GM18505 (cell line): ENCODE measurements at regions not wholly inside any gene's neighbourhood (a gene's known extent, or its start where the extent isn't known, plus 50 kb on each side); places are given as distances from the start of the nearest gene placed in this dataset.
"Not testable (repeated sequence)": the region's sequence is repeated elsewhere in the genome, so short reads cannot be mapped to it uniquely, and the experiment has no call there.

Experiments
- ATAC-seq: cut with Tn5 transposase; IDR thresholded peaks from one replicate; pipeline ENCODE4 v1.9.1; 2021; ENCODE audit not compliant: unreplicated experiment
- POLR2A ChIP-seq: IDR thresholded peaks from 4 replicates; pipeline ENCODE4 v1.6.1; 2011; ENCODE audit warnings: borderline replicate concordance; ENCODE audit not compliant: insufficient read depth, insufficient read length; ENCODE audit errors: extremely low read depth

DNA sequence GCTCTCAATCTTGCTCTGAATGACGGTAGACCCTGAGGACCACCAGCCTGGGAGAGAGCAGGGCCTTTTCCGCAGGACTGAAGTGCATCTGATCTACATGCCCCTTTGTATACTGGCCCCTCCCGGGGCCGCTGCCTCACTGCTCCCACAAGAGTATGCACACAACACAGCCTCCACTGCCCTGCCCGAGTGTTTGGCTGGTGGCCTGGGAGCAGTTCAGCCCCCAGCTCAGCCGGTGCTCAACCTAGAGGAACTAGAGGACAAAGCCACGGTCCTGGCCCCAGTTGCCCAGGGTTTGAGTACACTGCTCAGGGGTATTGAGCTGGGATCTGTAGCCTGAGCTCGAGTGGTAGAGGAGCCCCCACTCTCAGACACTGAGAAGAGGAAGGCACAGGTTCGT is 118.9 kb upstream of the CAB39 start:
- no peak for ATAC-seq
- no peak for TF ChIP-seq POLR2A

DNA sequence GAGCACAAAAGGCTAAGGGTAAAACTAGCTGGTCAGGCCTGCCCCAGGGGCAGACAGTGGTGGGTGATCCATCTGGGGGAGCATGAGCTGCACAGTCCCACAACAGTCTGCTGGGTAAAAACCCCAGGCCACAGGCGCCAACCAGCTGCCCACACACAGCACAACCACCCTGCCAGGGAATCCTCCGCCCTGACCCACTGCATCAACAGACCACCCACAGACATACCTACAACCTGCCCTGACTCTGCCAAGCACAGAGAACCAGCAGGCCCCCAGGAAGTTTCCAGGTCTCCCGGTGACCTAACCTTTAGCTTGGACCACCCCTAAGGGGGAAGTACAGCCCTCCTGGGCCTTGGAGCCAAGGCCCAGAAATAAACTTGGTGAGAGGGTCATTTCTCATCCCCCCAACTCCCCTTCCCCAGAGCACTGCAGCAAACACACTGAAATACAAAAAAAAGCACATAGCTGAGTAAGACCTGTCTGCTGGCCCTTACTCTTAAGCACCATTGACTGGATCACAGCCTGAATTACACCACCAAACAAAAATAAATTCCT is 118.3 kb upstream of the CAB39 start:
- no peak for TF ChIP-seq POLR2A
- ATAC-seq: no peak

DNA sequence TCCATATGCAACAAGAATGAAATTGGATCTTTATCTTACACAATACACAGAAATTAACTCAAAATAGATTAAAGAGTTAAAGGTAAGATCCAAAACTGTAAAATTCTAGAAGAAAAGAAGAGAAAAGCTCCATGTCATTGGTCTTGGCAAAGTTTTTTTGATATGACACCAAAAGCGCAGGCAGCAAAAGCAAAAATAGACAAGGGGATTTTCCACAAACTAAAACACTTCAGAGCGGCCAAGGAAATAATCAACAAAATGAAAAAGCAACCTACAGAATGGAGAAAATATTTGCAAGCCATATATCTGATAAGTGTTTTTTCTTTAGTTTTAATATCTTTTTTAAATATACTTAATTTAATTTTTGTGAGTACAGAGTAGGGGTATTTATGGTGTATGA is 112.8 kb upstream of the CAB39 start:
- no peak for TF ChIP-seq POLR2A
- no peak for ATAC-seq

DNA sequence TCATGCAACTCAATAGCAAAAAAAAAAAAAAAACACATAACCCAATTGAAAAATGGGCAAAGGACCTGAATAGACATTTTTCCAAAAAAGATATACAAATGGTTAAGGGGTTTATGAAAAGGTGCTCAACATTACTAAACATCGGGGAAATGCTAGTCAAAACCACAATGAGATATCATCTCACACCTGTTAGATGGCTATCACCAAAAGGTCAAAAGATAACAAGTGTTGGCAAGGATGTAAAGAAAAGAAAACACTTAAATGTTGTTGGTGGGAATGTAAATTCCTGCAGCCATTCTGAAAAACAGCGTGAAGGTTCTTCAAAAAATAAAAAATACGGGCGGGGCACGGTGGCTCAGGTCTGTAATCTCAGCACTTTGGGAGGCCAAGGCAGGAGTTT is 112.4 kb upstream of the CAB39 start:
- no peak for ATAC-seq
- TF ChIP-seq POLR2A: no peak

DNA sequence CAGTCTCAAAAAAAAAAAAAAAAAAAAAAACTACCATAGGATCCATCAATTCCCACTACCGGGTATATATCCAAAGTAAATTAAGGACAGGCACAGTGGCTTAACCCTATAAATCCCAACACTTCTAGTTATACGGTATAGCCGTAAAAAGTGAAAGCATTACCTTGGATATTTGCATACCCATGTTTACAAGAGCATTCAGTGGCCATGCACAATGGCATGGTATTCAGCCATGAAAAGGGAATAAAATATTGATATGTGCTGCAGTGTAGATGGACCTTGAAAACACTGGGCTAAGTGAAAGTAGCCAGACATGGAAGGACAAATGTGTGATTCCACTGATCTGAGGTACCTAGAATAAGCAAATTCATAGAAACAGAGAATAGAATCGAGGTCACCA is 111.8 kb upstream of the CAB39 start:
- ATAC-seq: no peak
- TF ChIP-seq POLR2A: no peak

DNA sequence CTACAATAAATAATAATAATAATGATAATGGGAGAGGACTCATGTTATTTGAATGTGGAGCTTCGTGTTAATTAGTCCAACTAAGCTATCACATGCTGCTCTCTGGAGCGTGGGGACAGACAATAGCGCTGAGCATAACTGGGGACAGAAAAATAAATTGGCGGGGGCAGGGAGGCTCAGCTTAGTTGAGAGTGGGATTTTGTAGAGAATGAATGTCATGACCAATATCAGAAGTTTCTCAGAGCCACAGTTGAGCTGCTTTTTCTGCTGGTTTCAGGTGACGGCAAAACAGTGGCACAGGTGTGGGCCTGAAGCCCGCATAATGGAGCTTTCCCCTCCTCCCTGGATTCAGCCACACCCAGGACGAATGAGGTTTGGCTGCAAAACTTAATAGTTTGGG is 111.1 kb upstream of the CAB39 start:
- ATAC-seq: peak; percentile 58
- peak; percentile 47 for TF ChIP-seq POLR2A

DNA sequence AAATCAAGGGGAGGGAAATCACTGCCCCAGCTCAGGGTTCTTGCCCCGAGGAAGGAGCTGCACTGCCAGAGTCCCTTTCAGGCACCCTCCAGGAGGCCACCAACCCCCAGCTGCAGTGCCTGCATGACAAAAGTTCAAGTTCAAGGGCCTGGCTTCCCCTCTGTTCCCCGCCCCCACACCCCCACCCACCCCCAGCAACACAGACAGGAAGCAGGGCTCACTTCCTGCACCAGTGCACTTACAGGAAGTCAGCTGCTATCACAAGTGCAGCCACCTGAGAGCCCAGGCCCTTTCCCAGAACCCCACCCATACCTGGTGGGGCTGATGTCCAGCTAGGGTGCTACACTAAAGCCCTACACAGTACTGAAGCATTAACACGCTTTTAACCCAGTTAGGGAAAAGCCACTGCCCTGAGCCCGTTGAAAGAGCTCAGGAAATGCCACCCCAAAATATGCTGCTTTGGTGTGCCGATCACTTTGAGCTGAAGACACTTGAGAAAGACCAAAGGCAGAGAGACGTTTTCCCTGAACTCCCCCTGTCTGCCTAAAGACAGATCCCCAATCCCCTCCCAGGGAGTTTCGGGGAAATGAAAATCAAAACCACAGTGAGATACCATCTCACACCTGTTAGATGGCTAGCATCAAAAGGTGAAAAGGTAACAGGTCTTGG is 109.9 kb upstream of the CAB39 start:
- peak; percentile 54 for ATAC-seq
- TF ChIP-seq POLR2A: peak; percentile 68

DNA sequence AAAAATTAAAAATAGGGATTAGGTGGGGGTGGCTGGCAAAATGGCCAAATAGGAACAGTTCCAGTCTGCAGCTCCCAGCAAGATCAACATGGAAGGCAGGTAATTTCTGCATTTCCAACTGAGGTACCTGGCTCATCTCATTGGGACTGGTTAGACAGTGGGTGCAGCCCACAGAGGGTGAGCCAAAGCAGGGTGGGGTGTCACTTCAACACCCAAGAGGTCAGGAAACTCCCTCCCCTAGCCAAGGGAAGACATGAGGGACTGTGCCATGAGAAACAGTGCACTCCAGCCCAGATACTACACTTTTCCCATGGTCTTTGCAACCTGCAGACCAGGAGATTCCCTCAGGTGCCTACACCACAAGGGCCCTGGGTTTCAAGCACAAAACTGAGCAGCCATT is 109.3 kb upstream of the CAB39 start:
- ATAC-seq: not testable (repeated sequence)

DNA sequence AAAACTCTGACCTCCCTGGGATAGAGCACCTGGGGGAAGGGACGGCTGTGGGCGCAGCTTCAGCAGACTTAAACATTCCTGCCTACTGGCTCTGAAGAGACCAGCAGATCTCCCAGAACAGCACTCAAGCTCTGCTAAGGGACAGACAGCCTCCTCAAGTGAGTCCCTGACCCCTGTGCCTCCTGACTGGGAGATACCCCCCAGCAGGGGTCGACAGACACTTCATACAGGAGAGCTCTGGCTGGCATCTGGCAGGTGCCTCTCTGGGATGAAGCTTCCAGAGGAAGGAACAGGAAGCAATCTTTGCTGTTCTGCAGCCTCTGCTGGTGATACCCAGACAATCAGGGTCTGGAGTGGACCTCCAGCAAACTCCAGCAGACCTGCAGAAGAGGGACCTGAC is 108.5 kb upstream of the CAB39 start:
- not testable (repeated sequence) for ATAC-seq

DNA sequence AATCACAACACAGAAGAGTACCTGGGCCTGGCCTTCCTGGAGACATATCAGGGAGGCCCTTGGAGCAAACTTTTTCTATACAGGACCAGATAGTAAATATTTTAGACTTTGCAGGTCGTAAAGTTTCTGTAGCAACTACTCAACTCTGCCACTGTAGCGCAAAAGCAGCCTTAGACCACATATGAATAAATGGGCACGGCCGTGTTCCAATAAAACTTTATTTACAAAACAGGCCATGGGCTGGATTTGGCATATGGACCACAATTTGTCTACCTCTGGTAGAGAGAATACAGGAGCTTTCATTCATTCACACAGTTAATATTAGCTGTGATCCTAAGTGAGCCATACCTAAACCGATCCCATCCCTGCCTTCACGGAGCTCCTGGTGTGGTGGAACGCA is 98.6 kb upstream of the CAB39 start:
- ATAC-seq: no peak

DNA sequence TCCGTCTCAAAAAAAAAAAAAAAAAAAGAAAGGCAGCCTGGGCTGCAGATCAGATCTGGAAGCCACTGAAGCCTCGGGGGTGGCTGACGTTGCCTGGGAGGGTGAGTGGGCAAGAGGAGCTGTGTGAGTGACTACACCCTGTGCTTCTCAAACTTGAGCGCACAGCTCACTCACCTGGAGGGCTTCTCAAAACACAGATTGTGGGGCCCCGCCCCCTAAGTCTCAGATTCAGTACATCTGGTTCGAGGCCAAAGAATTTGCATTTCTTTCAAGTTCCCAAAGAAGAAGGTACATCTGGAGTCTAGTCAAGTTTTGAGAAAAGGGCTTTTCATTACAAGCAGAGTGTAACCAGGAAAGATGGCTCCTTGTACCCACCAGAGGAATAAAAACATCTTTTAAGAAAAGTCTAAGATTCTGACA is 97.7 kb upstream of the CAB39 start:
- ATAC-seq: peak; percentile 82
- TF ChIP-seq POLR2A: peak; percentile 55

More for the DNA sequence above, 98.6 kb upstream of the CAB39 start:
- no peak for TF ChIP-seq POLR2A

DNA sequence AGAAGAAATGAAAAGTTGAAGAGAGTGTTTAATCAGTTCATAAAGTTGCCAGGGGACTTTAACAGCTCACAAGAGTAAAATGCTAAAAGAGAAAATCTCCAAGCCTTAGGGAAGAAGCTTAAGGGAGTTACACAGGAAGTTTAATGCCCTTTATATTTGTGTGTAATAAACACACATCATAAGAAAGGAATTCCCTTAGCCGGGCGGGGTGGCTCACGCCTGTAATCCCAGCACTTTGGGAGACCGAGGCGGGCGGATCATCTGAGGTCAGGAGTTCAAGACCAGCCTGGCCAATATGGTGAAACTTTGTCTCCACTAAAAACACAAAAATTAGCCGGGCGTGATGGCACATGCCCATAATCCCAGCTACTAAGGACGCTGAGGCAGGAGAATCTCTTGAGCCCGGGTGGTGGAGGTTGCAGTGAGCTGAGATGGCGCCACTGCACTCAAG is 95.4 kb upstream of the CAB39 start:
- ATAC-seq: not testable (repeated sequence)

DNA sequence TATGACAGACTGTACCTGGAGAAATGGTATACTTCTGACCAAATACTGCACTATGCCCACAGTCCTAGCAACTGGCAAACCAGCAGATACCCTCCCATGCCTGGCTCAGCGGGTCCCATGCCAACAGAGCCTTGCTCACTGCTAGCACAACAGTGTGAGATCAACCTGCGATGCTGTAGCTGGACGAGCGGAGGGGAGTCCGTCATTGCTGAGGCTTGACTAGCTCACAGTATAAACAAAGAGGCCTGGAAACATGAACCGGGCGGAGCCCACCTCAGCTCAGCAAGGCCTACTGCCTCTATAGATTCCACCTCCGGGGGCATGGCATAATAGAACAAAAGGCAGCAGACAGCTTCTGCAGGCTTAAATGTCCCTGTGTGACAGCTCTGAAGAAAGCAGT is 93.2 kb upstream of the CAB39 start:
- ATAC-seq: no peak
- no peak for TF ChIP-seq POLR2A

DNA sequence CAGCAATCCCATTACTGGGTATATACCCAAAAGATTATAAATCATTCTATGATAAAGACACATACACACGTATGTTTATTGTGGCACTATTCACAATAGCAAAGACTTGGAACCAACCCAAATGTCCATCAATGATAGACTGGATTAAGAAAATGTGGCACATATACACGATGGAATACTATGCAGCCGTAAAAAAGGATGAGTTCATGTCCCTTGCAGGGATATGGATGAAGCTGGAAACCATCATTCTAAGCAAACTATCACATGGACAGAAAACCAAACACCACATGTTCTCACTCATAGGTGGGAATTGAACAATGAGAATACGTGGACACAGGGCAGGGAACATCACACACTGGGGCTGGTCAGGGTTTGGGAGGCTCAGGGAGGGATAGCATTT is 87.4 kb upstream of the CAB39 start:
- ATAC-seq: not testable (repeated sequence)

DNA sequence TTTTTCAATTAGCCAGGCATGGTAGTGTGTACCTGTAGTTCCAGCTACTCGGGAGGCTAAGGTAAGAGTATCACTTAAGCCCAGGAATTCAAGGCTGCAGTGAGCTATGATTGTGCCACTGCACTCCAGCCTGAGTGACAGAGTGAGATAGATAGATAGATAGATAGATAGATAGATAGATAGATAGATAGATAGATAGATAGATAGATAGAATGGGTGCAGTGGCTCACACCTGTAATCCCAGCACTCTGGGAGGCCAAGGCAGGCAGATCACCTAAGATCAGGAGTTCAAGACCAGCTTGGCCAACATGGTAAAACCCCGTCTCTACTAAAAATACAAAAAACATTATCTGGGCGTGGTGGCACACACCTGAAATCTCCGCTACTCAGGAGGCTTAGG is 85.6 kb upstream of the CAB39 start:
- ATAC-seq: not testable (repeated sequence)
